Activated CD8-positive, alpha-beta T cell treated with anti-CD3 and anti-CD28 coated beads, Interleukin-2, amount 10 ng/mL, durations not matched to agents 7 days and 5 days (primary cell): ENCODE measurements at regions not wholly inside any gene's neighbourhood (a gene's known extent, or its start where the extent isn't known, plus 50 kb on each side); places are given as distances from the start of the nearest gene placed in this dataset.
"Not testable (repeated sequence)": the region's sequence is repeated elsewhere in the genome, so short reads cannot be mapped to it uniquely, and the experiment has no call there.

Experiments used
- ATAC-seq: fragments of 150-1000 bp; cut with Tn5 transposase; one replicate; pipeline ENCODE4 v1.10.0; 2021; ENCODE audit warnings: moderate library complexity
- CTCF ChIA-PET: fragments of 350-600 bp; sonication (Branson Sonifier 250); formaldehyde crosslinking; loops from one replicate; lab custom pipeline; 2021; ENCODE audit warnings: antibody characterized with exemption; lab: Charles Lee
- POLR2A ChIA-PET: fragments of 350-600 bp; sonication (Branson Sonifier 250); formaldehyde crosslinking; loops from one replicate; lab custom pipeline; 2021; ENCODE audit warnings: antibody characterized with exemption; lab: Charles Lee
- DNase-seq: peaks from one replicate; pipeline ENCODE4 v3.0.0-alpha.2; 2020
- H3K27ac Mint-ChIP-seq: one replicate; pipeline ENCODE4 v1.8.0; 2021; ENCODE audit warnings: mild to moderate bottlenecking, mixed read lengths
- H3K27me3 Mint-ChIP-seq: one replicate; pipeline ENCODE4 v1.8.0; 2021; ENCODE audit warnings: low read depth, mixed read lengths
- H3K36me3 Mint-ChIP-seq: one replicate; pipeline ENCODE4 v1.8.0; 2021; ENCODE audit warnings: low read depth, mixed read lengths
- H3K4me1 Mint-ChIP-seq: one replicate; pipeline ENCODE4 v1.8.0; 2021; ENCODE audit warnings: low read depth, mixed read lengths
- H3K4me3 Mint-ChIP-seq: one replicate; pipeline ENCODE4 v1.8.0; 2021; ENCODE audit warnings: mild to moderate bottlenecking, mixed read lengths
- H3K9me3 Mint-ChIP-seq: one replicate; pipeline ENCODE4 v1.8.0; 2022; ENCODE audit warnings: mixed read lengths; ENCODE audit not compliant: insufficient read depth

GRCh38 chr22:11037314-11037713 lies 4490.7 kb upstream of the OR11H1 start:
- POLR2A ChIA-PET, H3K4me1 Mint-ChIP-seq, ATAC-seq, H3K4me3 Mint-ChIP-seq, CTCF ChIA-PET, H3K27ac Mint-ChIP-seq, H3K27me3 Mint-ChIP-seq: not testable (repeated sequence)
- Mint-ChIP-seq H3K9me3 (peaks cover 69% of the 10 kb centered on the region), H3K36me3 (peaks cover 11% of the 10 kb centered on the region)
- DNase-seq: peak; percentile 12

GRCh38 chr22:11037814-11038213 lies 4490.2 kb upstream of the OR11H1 start:
- H3K27me3 Mint-ChIP-seq, ATAC-seq, H3K4me1 Mint-ChIP-seq, POLR2A ChIA-PET, H3K4me3 Mint-ChIP-seq, CTCF ChIA-PET, H3K27ac Mint-ChIP-seq: not testable (repeated sequence)
- peaks cover 69% of the 10 kb centered on the region for H3K9me3 Mint-ChIP-seq
- peak; percentile 19 for DNase-seq
- peaks cover 11% of the 10 kb centered on the region for H3K36me3 Mint-ChIP-seq

DNA sequence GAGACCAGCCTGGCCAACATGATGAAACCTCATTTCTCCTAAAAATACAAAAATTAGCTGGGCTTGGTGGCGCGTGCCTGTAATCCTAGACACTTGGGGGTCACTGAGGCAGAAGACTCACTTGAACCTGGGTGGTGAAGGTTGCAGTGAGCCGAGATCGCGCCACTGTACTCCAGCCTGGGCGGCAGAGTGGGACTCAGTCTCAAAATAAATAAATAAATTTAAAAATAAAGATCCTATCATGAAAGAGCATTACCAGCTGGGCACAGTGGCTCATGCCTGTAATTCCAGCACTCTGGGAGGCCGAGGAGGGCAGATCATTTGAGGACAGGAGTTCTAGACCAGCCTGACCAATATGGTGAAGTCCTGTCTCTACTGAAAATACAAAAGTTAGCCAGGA lies 4489.2 kb upstream of the OR11H1 start:
- CTCF ChIA-PET, H3K27me3 Mint-ChIP-seq, H3K4me3 Mint-ChIP-seq, POLR2A ChIA-PET, ATAC-seq, H3K4me1 Mint-ChIP-seq, H3K27ac Mint-ChIP-seq: not testable (repeated sequence)
- H3K9me3 Mint-ChIP-seq: peaks cover 69% of the 10 kb centered on the region
- peak; percentile 21 for DNase-seq
- peaks cover 11% of the 10 kb centered on the region for H3K36me3 Mint-ChIP-seq

DNA sequence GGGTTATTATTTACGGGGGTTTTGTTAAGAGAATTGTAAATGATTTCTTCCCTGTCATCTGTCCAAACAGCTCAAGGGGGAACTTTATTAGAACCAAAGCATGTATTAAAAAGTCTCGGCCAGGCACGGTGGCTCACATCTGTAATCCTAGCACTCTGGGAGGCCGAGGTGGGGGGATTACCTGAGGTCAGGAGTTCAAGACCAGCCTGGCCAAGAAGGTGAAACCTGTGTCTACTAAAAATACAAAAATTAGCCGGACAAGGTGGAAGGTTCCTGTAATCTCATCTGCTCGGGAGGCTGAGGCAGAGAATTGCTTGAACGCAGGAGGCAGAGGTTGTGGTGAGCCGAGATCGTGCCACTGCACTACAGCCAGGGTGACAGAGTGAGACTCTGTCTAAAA lies 4486.6 kb upstream of the OR11H1 start:
- H3K9me3 Mint-ChIP-seq: peaks cover 54% of the 10 kb centered on the region
- CTCF ChIA-PET, H3K4me3 Mint-ChIP-seq, H3K27ac Mint-ChIP-seq, POLR2A ChIA-PET, ATAC-seq, H3K4me1 Mint-ChIP-seq, H3K36me3 Mint-ChIP-seq, H3K27me3 Mint-ChIP-seq: not testable (repeated sequence)
- peak; percentile 18 for DNase-seq

- POLR2A ChIA-PET: no interaction called here
- Mint-ChIP-seq H3K27ac (no peak overlapping the region), H3K4me3 (no peak overlapping the region), H3K27me3 (no peaks in the 10 kb centered on the region), H3K4me1 (no peaks in the 10 kb centered on the region), H3K36me3 (peaks cover 4% of the 10 kb centered on the region), H3K9me3 (peaks cover 50% of the 10 kb centered on the region)
- no peak for ATAC-seq
- peak; percentile 19 for DNase-seq
- CTCF ChIA-PET: no interaction called here
Observed at GRCh38 chr22:11042116-11042515, 4485.9 kb upstream of the OR11H1 start.

- H3K4me3 Mint-ChIP-seq, DNase-seq, H3K27me3 Mint-ChIP-seq, H3K4me1 Mint-ChIP-seq, H3K36me3 Mint-ChIP-seq, ATAC-seq, POLR2A ChIA-PET, H3K27ac Mint-ChIP-seq, CTCF ChIA-PET: not testable (repeated sequence)
- H3K9me3 Mint-ChIP-seq: peaks cover 39% of the 10 kb centered on the region
Observed at GRCh38 chr22:11043289-11043688, 4484.7 kb upstream of the OR11H1 start.

DNA sequence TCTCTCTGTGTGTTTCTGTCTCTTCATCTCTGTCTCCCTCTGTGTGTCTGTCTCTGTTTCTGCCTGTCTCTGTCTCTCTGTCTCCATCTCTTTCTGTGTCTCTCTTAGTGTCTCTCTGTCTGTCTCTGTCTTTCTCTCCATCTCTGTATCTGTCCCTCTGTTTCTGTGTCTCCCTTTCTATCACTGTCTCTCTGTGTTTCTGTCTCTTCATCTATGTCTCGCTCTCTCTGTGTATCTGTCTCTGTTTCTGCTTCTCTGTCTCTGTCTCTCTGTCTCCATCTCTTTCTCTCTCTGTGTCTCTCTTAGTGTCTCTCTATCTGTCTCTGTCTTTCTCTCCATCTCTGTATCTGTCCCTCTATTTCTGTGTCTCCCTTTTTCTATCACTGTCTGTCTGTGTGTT lies 4479.1 kb upstream of the OR11H1 start:
- H3K4me3 Mint-ChIP-seq, POLR2A ChIA-PET, DNase-seq, ATAC-seq, CTCF ChIA-PET, H3K4me1 Mint-ChIP-seq, H3K27me3 Mint-ChIP-seq, H3K36me3 Mint-ChIP-seq, H3K27ac Mint-ChIP-seq: not testable (repeated sequence)
- peaks cover 18% of the 10 kb centered on the region for H3K9me3 Mint-ChIP-seq

DNA sequence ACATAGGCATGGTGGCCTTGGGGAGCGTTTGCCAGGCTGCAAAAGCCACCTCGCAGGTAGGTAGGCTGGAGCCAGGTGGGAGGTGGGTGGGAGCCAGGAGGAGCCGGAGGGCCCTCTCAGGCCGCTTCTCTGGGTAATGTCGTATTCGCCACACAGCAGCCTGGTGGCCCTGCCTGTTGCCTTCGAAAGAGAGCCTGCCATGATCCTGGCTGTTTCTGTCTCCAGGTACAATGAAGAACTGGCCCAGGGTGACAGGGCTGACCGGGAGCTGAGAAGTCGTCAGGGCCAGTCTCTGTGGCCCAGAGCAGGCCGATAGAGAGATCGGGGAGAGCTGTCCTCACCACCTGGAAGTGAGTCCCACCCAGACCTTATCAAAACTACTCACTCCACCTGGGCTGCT lies 4477.8 kb upstream of the OR11H1 start:
- peaks cover 11% of the 10 kb centered on the region for H3K36me3 Mint-ChIP-seq
- H3K27ac Mint-ChIP-seq, CTCF ChIA-PET, POLR2A ChIA-PET, ATAC-seq, H3K4me3 Mint-ChIP-seq, H3K27me3 Mint-ChIP-seq, DNase-seq, H3K4me1 Mint-ChIP-seq: not testable (repeated sequence)
- H3K9me3 Mint-ChIP-seq: peaks cover 28% of the 10 kb centered on the region

- Mint-ChIP-seq H3K36me3 (peaks cover 18% of the 10 kb centered on the region), H3K9me3 (peaks cover 40% of the 10 kb centered on the region)
Observed at GRCh38 chr22:11051401-11052112, 4476.4 kb upstream of the OR11H1 start.

DNA sequence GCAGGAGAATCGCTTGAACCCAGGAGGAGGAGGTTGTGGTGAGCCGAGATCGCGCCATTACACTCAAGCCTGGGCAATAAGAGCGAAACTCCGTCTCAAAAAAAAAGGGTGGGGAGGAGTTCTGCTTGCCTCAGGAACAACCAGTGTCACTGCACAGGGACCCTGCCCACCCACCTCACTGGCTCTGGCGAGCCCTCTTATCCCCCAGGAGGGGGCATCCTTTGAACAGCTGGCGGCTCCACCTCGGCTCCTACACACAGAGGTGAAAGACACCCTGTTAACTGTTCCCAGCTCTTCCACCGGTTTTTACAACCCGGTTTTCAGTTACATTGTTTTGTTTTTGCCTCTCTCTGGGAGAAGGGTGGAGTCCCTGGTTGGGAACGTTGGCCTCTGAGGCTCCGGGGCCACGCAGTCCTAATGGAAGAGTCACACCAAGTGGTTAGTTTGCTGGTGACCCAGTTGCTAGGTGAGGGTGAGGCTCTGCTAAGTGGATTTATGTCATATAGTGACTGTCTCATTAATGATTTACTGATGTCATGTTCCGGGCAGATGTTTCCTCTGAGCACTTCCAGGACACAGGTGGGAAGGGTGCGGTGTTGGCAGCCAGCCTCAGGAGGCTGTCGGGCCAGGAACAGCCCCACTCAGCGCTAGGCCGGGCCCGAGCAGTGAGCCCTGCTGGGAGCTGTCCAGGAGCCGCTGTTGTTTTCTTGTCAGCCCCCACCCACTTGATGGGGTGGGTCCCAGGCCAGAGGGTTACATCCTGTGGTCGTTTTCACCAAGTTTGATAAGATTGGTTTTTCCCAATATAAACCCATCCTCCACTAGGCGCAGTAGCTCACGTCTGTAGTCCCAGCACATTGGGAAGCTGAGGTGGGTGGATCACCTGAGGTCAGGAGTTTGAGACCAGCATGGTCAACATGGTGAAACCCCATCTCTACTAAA lies 4474.3 kb upstream of the OR11H1 start:
- H3K4me3 Mint-ChIP-seq, H3K27me3 Mint-ChIP-seq, CTCF ChIA-PET, ATAC-seq, H3K27ac Mint-ChIP-seq, H3K4me1 Mint-ChIP-seq, POLR2A ChIA-PET: not testable (repeated sequence)
- Mint-ChIP-seq H3K9me3 (peaks cover 41% of the 10 kb centered on the region), H3K36me3 (peaks cover 20% of the 10 kb centered on the region)
- peak; percentile 18 for DNase-seq

More at GRCh38 chr22:11051401-11052112, 4476.4 kb upstream of the OR11H1 start:
- H3K4me1 Mint-ChIP-seq, H3K27me3 Mint-ChIP-seq, CTCF ChIA-PET, H3K27ac Mint-ChIP-seq, H3K4me3 Mint-ChIP-seq, POLR2A ChIA-PET, ATAC-seq: not testable (repeated sequence)
- peak; percentile 19 for DNase-seq

GRCh38 chr22:11054681-11055080 lies 4473.3 kb upstream of the OR11H1 start:
- H3K27me3 Mint-ChIP-seq, H3K27ac Mint-ChIP-seq, POLR2A ChIA-PET, H3K4me3 Mint-ChIP-seq, CTCF ChIA-PET, ATAC-seq, H3K4me1 Mint-ChIP-seq: not testable (repeated sequence)
- DNase-seq: peak; percentile 16
- H3K9me3 Mint-ChIP-seq: peaks cover 37% of the 10 kb centered on the region
- H3K36me3 Mint-ChIP-seq: peaks cover 15% of the 10 kb centered on the region

GRCh38 chr22:11055176-11055575 lies 4472.8 kb upstream of the OR11H1 start:
- H3K27me3 Mint-ChIP-seq, CTCF ChIA-PET, POLR2A ChIA-PET, ATAC-seq, H3K27ac Mint-ChIP-seq, H3K4me3 Mint-ChIP-seq, H3K4me1 Mint-ChIP-seq: not testable (repeated sequence)
- Mint-ChIP-seq H3K36me3 (peaks cover 15% of the 10 kb centered on the region), H3K9me3 (peaks cover 42% of the 10 kb centered on the region)
- DNase-seq: peak; percentile 19
